ENCODE measurements at regions not wholly inside any gene's neighbourhood (a gene's known extent, or its start where the extent isn't known, plus 50 kb on each side); places are given as distances from the start of the nearest gene placed in this dataset.
"Not testable (repeated sequence)": the region's sequence is repeated elsewhere in the genome, so short reads cannot be mapped to it uniquely, and the experiment has no call there.

DNA sequence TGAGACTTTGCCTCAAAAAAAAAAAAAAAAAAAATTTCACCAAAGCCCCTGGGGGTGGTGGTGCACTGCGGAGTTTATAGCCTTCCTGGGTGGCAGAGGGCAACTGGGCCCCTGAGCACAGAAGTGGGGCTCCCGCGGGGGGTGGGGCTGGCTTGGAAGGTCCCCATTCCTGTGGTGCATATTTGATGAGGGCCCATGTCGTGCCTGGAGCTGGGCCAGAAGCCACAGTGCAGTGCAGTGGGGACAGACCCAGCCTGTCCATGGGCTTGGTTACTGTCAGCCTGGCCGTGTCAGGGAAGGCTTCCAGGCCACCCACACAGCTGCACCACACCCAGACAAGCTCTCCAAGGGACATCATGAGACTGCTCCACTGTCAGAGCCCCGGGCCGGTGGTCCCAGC is 95.5 kb downstream of the NSUN5 start:
- H4K8ac ChIP-seq (replicated peaks; ENCODE audit: insufficient read length, low read depth, low read length); H3K4me2 ChIP-seq (ENCODE audit: insufficient read depth, insufficient read length, low read length); H3K27ac ChIP-seq (ENCODE audit: insufficient read length, low read depth, low read length); H3K23me2 ChIP-seq (ENCODE audit: insufficient read length, low read depth, low read length, poor library complexity, severe bottlenecking); H3K27me3 ChIP-seq (ENCODE audit: insufficient read depth, low read length); H3K4me1 ChIP-seq (ENCODE audit: insufficient read depth, low read length); H4K20me1 ChIP-seq (ENCODE audit: control insufficient read depth, insufficient read depth, insufficient read length); H2BK15ac ChIP-seq (ENCODE audit: low read depth, low read length); H3K4me1 Mint-ChIP-seq; H3K14ac ChIP-seq (ENCODE audit: insufficient read depth, low read length); H2BK20ac ChIP-seq (ENCODE audit: low read depth, low read length, poor library complexity, severe bottlenecking); H3K79me1 ChIP-seq (ENCODE audit: insufficient read depth, low read depth, low read length, poor library complexity, severe bottlenecking); H3K18ac ChIP-seq (ENCODE audit: insufficient read length, low read depth, low read length); H3K36me3 Mint-ChIP-seq (ENCODE audit: insufficient read depth in 1 of 3, low read depth in 3 of 3); H4K91ac ChIP-seq (ENCODE audit: insufficient read length, low read depth, low read length); H2BK120ac ChIP-seq (ENCODE audit: low read depth, low read length, poor library complexity, severe bottlenecking); H4K5ac ChIP-seq (ENCODE audit: insufficient read length, low read depth, low read length); H3K23ac ChIP-seq (ENCODE audit: insufficient read length, low read depth, low read length); H2BK12ac ChIP-seq (ENCODE audit: insufficient read length, low read depth, low read length); H3K27me3 Mint-ChIP-seq (ENCODE audit: low read depth); H3K79me2 ChIP-seq (ENCODE audit: insufficient read depth, low read length); H3K9ac ChIP-seq (ENCODE audit: extremely low read depth, insufficient read length, low read length); H2BK5ac ChIP-seq (ENCODE audit: insufficient read length, low read length); H3K4ac ChIP-seq (ENCODE audit: low read depth, low read length); H2AK5ac ChIP-seq (ENCODE audit: insufficient read length, low read length); H3K9me3 ChIP-seq (ENCODE audit: control insufficient read depth, low read depth, low read length); DNase-seq; H3K56ac ChIP-seq (ENCODE audit: insufficient read length, low read depth, low read length); H3K4me3 Mint-ChIP-seq; H3K9me3 Mint-ChIP-seq; H2AFZ ChIP-seq (ENCODE audit: low read length); H3K27ac Mint-ChIP-seq; H3T11ph ChIP-seq (ENCODE audit: low read length): not testable (repeated sequence)
- no CpG with 5 or more reads among the region's 7 CpGs for WGBS (ENCODE audit: extremely low coverage, insufficient read length, low lambda C conversion rate)

DNA sequence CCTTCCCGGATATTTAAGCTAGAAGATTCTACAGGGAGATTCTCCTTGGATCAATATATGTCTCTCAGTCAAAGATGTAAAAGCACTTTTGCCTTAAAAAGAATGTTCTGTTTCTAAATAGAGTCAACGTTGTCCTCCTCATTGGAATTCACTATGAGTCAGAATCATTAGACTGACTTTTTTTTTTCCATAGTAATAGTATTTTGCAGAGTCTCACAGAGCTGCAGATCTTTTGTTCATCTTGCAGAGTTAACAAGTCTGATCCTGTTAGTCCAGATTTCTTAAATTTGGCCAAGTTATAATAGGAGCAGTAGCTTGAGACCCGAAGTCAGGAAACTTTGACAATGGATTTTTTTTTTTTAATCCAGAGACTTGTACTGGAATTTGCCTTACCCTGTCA is 103.0 kb downstream of the NSUN5 start:
- H3K18ac ChIP-seq (ENCODE audit: insufficient read length, low read depth, low read length); H4K5ac ChIP-seq (ENCODE audit: insufficient read length, low read depth, low read length); H2BK120ac ChIP-seq (ENCODE audit: low read depth, low read length, poor library complexity, severe bottlenecking); H4K8ac ChIP-seq (replicated peaks; ENCODE audit: insufficient read length, low read depth, low read length); H2BK15ac ChIP-seq (ENCODE audit: low read depth, low read length); H3K79me2 ChIP-seq (ENCODE audit: insufficient read depth, low read length); H4K91ac ChIP-seq (ENCODE audit: insufficient read length, low read depth, low read length); H3K9me3 ChIP-seq (ENCODE audit: control insufficient read depth, low read depth, low read length); H2BK5ac ChIP-seq (ENCODE audit: insufficient read length, low read length); H3K27me3 ChIP-seq (ENCODE audit: insufficient read depth, low read length); H3K9ac ChIP-seq (ENCODE audit: extremely low read depth, insufficient read length, low read length); H3K4me1 Mint-ChIP-seq; H3K9me3 Mint-ChIP-seq; H3K79me1 ChIP-seq (ENCODE audit: insufficient read depth, low read depth, low read length, poor library complexity, severe bottlenecking); H3K14ac ChIP-seq (ENCODE audit: insufficient read depth, low read length); H3K23ac ChIP-seq (ENCODE audit: insufficient read length, low read depth, low read length); H3K27ac Mint-ChIP-seq; H2AFZ ChIP-seq (ENCODE audit: low read length); H4K20me1 ChIP-seq (ENCODE audit: control insufficient read depth, insufficient read depth, insufficient read length); H3K56ac ChIP-seq (ENCODE audit: insufficient read length, low read depth, low read length); H3K4me2 ChIP-seq (ENCODE audit: insufficient read depth, insufficient read length, low read length); H3K4ac ChIP-seq (ENCODE audit: low read depth, low read length); H2BK20ac ChIP-seq (ENCODE audit: low read depth, low read length, poor library complexity, severe bottlenecking); H3K4me1 ChIP-seq (ENCODE audit: insufficient read depth, low read length); H3K27ac ChIP-seq (ENCODE audit: insufficient read length, low read depth, low read length); H2AK5ac ChIP-seq (ENCODE audit: insufficient read length, low read length); H2BK12ac ChIP-seq (ENCODE audit: insufficient read length, low read depth, low read length); H3K23me2 ChIP-seq (ENCODE audit: insufficient read length, low read depth, low read length, poor library complexity, severe bottlenecking); H3T11ph ChIP-seq (ENCODE audit: low read length); H3K27me3 Mint-ChIP-seq (ENCODE audit: low read depth); DNase-seq; H3K4me3 Mint-ChIP-seq: not testable (repeated sequence)
- no CpG with 5 or more reads among the region's 3 CpGs for WGBS (ENCODE audit: extremely low coverage, insufficient read length, low lambda C conversion rate)
- peaks cover 2 to 11% (median 5%) of the 10 kb centered on the region in 3 experiments; a peak in 4 of 7 replicates for H3K36me3 Mint-ChIP-seq (ENCODE audit: insufficient read depth in 1 of 3, low read depth in 3 of 3)
